ENCODE measurements at regions not wholly inside any gene's neighbourhood (a gene's known extent, or its start where the extent isn't known, plus 50 kb on each side); places are given as distances from the start of the nearest gene placed in this dataset.
A peak's percentile ranks its signal among the peaks of the same experiment; 100 is the strongest.

DNA sequence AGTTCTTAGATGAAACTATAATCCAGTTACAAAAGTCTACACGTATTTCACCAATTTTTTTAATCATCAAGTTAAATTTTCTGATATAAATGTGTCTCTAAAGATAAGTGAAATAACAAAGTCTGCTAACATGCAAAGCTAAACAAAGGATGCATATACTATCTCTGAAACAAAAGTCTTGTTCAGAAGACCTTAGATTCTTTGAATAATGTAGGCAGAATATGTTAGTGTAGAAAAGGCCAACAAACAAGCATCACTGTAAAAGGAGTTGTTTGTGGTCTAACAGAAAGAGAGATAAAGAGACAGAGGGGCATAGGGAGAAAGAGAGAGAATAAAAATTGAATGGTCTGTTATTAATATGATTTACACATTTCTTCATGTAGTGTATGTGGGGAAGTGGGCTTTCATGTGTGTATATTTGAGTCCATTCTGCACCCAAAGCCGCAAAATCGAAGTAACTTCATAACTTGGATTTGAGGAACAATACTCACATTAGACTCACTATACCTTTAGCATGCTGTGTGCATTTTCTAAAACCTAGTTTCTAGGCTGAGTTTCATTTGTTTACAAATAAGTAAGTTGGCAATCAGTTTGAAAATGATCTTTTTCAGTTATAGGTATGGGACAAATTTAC, 734.8 kb upstream of the REG3G start:
- TF ChIP-seq, protein P1, sequence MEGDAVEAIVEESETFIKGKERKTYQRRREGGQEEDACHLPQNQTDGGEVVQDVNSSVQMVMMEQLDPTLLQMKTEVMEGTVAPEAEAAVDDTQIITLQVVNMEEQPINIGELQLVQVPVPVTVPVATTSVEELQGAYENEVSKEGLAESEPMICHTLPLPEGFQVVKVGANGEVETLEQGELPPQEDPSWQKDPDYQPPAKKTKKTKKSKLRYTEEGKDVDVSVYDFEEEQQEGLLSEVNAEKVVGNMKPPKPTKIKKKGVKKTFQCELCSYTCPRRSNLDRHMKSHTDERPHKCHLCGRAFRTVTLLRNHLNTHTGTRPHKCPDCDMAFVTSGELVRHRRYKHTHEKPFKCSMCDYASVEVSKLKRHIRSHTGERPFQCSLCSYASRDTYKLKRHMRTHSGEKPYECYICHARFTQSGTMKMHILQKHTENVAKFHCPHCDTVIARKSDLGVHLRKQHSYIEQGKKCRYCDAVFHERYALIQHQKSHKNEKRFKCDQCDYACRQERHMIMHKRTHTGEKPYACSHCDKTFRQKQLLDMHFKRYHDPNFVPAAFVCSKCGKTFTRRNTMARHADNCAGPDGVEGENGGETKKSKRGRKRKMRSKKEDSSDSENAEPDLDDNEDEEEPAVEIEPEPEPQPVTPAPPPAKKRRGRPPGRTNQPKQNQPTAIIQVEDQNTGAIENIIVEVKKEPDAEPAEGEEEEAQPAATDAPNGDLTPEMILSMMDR (IDR thresholded peaks at IDR 0.05; ENCODE audit: low read depth, low read length, missing control alignments) = no peak
- no peak overlapping the region for H3K4me3 ChIP-seq (ENCODE audit: low read depth, low read length)
- DNase-seq (ENCODE audit: low read depth) = no peak
- in situ Hi-C loops (cut with HindIII; ENCODE audit: low sequenced_read_pairs) = no loop called here

DNA sequence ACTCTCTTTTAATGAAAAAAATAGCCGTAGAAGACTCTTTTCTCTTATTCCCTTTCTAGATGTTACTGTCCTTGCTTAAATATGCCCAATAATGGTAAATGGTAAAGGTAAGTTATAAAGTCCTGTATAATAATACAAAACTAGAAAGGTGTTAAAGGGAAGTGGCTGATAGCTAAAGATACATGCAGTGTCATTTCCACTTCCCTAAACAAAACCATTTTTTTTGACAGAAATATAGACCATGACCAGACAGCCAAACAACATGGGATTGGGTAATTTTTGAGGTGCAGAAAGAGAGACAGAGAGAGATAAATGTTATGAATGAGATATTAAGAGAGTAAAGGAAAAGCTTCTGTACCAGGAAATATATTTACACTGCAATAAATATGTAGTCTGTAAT, 731.7 kb upstream of the REG3G start:
- H3K4me3 ChIP-seq (ENCODE audit: low read depth, low read length) = no peak overlapping the region
- TF ChIP-seq, protein P1 (IDR thresholded peaks at IDR 0.05; ENCODE audit: low read depth, low read length, missing control alignments) = no peak
- in situ Hi-C loops (cut with HindIII; ENCODE audit: low sequenced_read_pairs) = no loop called here
- no peak for DNase-seq (ENCODE audit: low read depth)

DNA sequence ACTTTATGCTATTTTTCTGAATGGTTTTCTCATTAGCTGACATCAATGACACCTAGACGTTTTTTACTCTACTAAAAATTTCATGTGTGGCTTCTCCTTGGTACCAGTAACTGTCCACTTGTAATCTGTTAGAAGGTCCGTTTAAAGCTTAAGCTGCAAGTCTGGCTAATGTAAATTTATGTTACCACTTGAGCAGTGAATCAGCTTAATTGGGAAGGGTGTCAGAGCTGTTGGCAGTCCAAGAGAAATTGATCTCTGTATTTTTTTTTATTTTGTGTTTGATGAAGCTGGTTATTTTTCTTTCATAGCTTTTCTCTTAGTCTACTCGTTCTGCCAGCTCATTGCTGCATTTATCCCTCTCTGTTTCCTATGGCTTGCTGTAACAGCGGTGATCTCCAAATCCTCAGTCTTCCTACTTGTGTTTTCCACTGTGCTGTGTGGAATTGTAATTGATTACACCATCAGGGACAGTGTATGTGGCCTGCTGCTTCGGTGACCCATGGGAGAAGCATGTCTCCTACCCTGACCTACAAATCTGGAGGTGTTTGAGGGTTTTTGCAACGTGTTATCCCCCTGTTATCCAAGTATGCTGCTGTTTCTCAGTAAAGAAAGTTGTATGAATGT, 724.2 kb upstream of the REG3G start:
- TF ChIP-seq, protein P1 (IDR thresholded peaks at IDR 0.05; ENCODE audit: low read depth, low read length, missing control alignments) = no peak
- no peak for DNase-seq (ENCODE audit: low read depth)
- H3K4me3 ChIP-seq (ENCODE audit: low read depth, low read length) = no peak overlapping the region
- in situ Hi-C loops (cut with HindIII; ENCODE audit: low sequenced_read_pairs) = no loop called here

DNA sequence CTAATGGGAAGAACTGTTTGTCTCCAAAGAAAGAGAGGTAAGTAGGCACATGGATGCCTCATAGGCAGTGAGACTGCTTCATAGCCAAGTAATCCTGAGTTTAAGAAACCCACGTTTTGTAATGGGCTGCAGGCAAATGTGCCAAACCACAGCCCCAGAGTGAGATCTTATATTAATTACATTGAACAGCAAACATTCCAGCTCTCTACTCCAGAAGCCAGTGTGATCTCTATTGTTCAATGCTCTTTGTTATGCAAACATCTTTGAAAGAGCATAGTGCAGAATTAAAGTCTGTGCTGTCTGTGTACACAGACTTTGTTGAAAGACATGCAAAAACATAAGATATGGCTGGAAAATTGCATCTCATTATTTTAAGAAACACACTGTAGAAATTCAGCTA, 720.8 kb upstream of the REG3G start:
- no peak overlapping the region for H3K4me3 ChIP-seq (ENCODE audit: low read depth, low read length)
- DNase-seq (ENCODE audit: low read depth) = peak; percentile 6
- in situ Hi-C loops (cut with HindIII; ENCODE audit: low sequenced_read_pairs) = no loop called here
- TF ChIP-seq, protein P1 (IDR thresholded peaks at IDR 0.05; ENCODE audit: low read depth, low read length, missing control alignments) = no peak

DNA sequence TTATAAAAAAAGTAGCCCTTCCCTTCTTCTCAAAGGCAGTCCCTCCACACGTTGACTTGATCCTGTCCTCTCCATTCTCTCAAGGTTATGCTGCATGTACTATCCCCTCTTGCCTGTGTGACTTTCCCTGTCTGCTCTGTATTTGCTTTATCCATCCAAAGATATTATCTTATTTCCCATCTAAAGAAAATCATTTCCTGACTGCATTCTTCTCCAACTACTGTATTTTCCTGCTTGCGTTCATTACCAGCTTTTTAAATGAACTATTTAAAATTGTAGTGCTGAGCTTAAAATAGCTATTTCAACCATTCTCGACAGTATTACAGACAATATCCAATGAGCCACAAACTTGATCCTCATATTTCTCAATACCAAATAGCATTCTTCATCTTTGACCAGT, 716.0 kb upstream of the REG3G start:
- in situ Hi-C loops (cut with HindIII; ENCODE audit: low sequenced_read_pairs) = no loop called here
- no peak for DNase-seq (ENCODE audit: low read depth)
- TF ChIP-seq, protein P1 (IDR thresholded peaks at IDR 0.05; ENCODE audit: low read depth, low read length, missing control alignments) = no peak
- H3K4me3 ChIP-seq (ENCODE audit: low read depth, low read length) = no peak overlapping the region

DNA sequence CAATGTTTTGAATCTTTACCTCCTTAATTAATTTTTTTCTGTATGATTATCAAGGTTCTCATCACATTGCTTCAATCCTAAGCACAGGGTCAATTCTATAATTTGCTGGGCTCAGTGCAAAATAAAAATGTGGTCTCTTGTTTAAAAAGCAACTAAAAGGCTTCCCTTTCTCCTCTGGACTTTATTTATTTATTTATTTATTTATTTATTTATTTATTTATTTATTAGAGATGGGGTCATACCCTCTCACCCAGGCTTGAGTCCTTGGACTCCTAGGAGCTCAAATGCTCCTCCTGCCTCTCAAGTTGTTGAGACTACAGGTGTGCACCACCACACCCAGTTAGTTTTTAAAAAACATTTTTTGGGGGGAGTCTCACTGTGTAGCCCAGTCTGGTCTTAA, 710.1 kb upstream of the REG3G start:
- in situ Hi-C loops (cut with HindIII; ENCODE audit: low sequenced_read_pairs) = no loop called here
- no peak overlapping the region for H3K4me3 ChIP-seq (ENCODE audit: low read depth, low read length)
- TF ChIP-seq, protein P1 (IDR thresholded peaks at IDR 0.05; ENCODE audit: low read depth, low read length, missing control alignments) = no peak
- no peak for DNase-seq (ENCODE audit: low read depth)
